ENCODE measurements at regions not wholly inside any gene's neighbourhood (a gene's known extent, or its start where the extent isn't known, plus 50 kb on each side); places are given as distances from the start of the nearest gene placed in this dataset.

- Histone ChIP-seq H4K8ac (ENCODE audit: extremely low read depth, insufficient read depth, low read length) (no peak overlapping the region), H3K4me1 (replicated peaks in 1 of 4; ENCODE audit: control insufficient read depth in 3 of 4, insufficient read depth in 4 of 4, low read length in 3 of 4) (peaks cover 0 to 12% (median 4%) of the 10 kb centered on the region in 4 experiments; a peak in 3 of 7 replicates), H3K79me2 (ENCODE audit: control insufficient read depth in 1 of 2, insufficient read depth in 2 of 2, low read length in 2 of 2) (no peaks in the 10 kb centered on the region), H4K20me1 (replicated peaks in 1 of 2; ENCODE audit: control insufficient read depth in 1 of 2, insufficient read depth in 2 of 2, low read length in 2 of 2) (no peaks in the 10 kb centered on the region), H3K9me3 (ENCODE audit: insufficient read depth in 2 of 2, low read depth in 1 of 2, low read length in 1 of 2) (no peaks in the 10 kb centered on the region), H3K9ac (replicated peaks in 1 of 4; ENCODE audit: extremely low read depth in 1 of 4, low read depth in 3 of 4, low read length in 3 of 4) (no peak overlapping the region), H2BK5ac (ENCODE audit: low read depth, low read length) (no peak overlapping the region), H3K18ac (ENCODE audit: extremely low read depth, low read length) (no peak overlapping the region), H3K4me2 (ENCODE audit: insufficient read depth in 1 of 2, low read depth in 2 of 2, low read length in 2 of 2) (no peak overlapping the region; a peak in 1 of 4 replicates), H4K5ac (ENCODE audit: insufficient read length, low read depth, low read length) (no peak overlapping the region), H3K79me1 (ENCODE audit: low read depth, low read length) (no peaks in the 10 kb centered on the region), H2BK15ac (ENCODE audit: low read length) (no peak overlapping the region), H3K23me2 (ENCODE audit: low read depth, low read length) (no peaks in the 10 kb centered on the region), H3K56ac (replicated peaks; ENCODE audit: insufficient read length, low read depth, low read length) (no peak overlapping the region), H3K4ac (replicated peaks; ENCODE audit: insufficient read length, low read depth, low read length) (no peak overlapping the region), H4K91ac (replicated peaks; ENCODE audit: insufficient read length, low read length) (no peak overlapping the region), H3K36me3 (ENCODE audit: control insufficient read depth in 2 of 4, insufficient read depth in 4 of 4, low read length in 3 of 4) (no peaks in the 10 kb centered on the region), H2BK12ac (ENCODE audit: low read depth, low read length) (no peak overlapping the region), H3K4me3 (ENCODE audit: extremely low read depth in 1 of 4, insufficient read depth in 2 of 4, low read depth in 3 of 4, low read length in 4 of 4) (no peak overlapping the region), H3K14ac (ENCODE audit: insufficient read length) (no peak overlapping the region), H2AK5ac (ENCODE audit: low read depth, low read length) (no peak overlapping the region), H2BK20ac (ENCODE audit: low read length) (no peak overlapping the region), H3K27ac (ENCODE audit: low read depth, low read length) (no peak overlapping the region), H2AFZ (ENCODE audit: low read length) (no peak overlapping the region), H3K27me3 (replicated peaks in 1 of 4; ENCODE audit: control insufficient read depth in 3 of 4, extremely low read depth in 1 of 4, insufficient read depth in 3 of 4, low read length in 3 of 4) (peaks cover 0 to 1% (median 0%) of the 10 kb centered on the region in 4 experiments; a peak in 1 of 7 replicates), H2BK120ac (replicated peaks; ENCODE audit: low read depth, low read length) (no peak overlapping the region), H3K23ac (ENCODE audit: insufficient read length) (no peak overlapping the region)
- ChIA-PET POLR2A (ENCODE audit: partially characterized antibody) (interaction anchor here (1.7 kb wide), 1 partner anchor 9 kb away, joined by 4 read pairs; no protein-coding TSS in a partner anchor), CTCF (ENCODE audit: partially characterized antibody) (interaction anchor here (0.5 to 4.1 kb wide), 4 partner anchors 9 to 165 kb away, joined by 3 to 20 read pairs (median 5); no protein-coding TSS in a partner anchor)
- 74% methylated on average over 1 of the region's 1 CpG; no CpG with 5 or more reads in 1 of the 2 experiments for WGBS, 2 experiments (ENCODE audit: extremely low coverage in 1 of 2, insufficient coverage in 1 of 2, insufficient read length in 1 of 2, insufficient replicate concordance in 2 of 2, low coverage in 1 of 2, low lambda C conversion rate in 2 of 2, missing lambda C conversion rate in 1 of 2)
- no peak for DNase-seq (ENCODE audit: low read depth in 1 of 2, low spot score in 2 of 2)
- no peak for FAIRE-seq
- TF ChIP-seq CBX8 (IDR thresholded peaks at IDR 0.05; ENCODE audit: borderline replicate concordance, low read depth, low read length) (no peak), HDAC2 (IDR thresholded peaks at IDR 0.05; ENCODE audit: borderline replicate concordance in 1 of 2, low read depth in 2 of 2, low read length in 2 of 2) (no peak), BCL11A (IDR thresholded peaks at IDR 0.05; ENCODE audit: low read depth in 2 of 2, low read length in 2 of 2) (no peak), CHD2 (IDR thresholded peaks at IDR 0.05; ENCODE audit: low read length) (no peak), BRCA1 (IDR thresholded peaks at IDR 0.05; ENCODE audit: low read depth, low read length) (no peak), RXRA (IDR thresholded peaks at IDR 0.05; ENCODE audit: insufficient read depth, low read depth, low read length) (no peak), USF2 (IDR thresholded peaks at IDR 0.05; ENCODE audit: low read length) (no peak), KDM4A (IDR thresholded peaks at IDR 0.05; ENCODE audit: low read depth, low read length, severe bottlenecking) (no peak), TAF1 (IDR thresholded peaks at IDR 0.05; ENCODE audit: low read depth, low read length) (no peak), TCF12 (IDR thresholded peaks at IDR 0.05; ENCODE audit: low read depth, low read length) (no peak), KDM5A (IDR thresholded peaks at IDR 0.05; ENCODE audit: low read length) (no peak), SUZ12 (IDR thresholded peaks at IDR 0.05; ENCODE audit: low read length) (no peak), MAX (IDR thresholded peaks at IDR 0.05) (no peak)
Measured at GRCh38 chr2:57711991-57712390, 334.6 kb upstream of the VRK2 start.

Measured in H1 (cell line).